GM12891 (cell line): ENCODE measurements at regions not wholly inside any gene's neighbourhood (a gene's known extent, or its start where the extent isn't known, plus 50 kb on each side); places are given as distances from the start of the nearest gene placed in this dataset.

Experiments used
- DNase-seq: peaks from one replicate; pipeline ENCODE4 v3.0.0; 2011; ENCODE audit warnings: low spot score; ENCODE audit not compliant: insufficient read length
- FAIRE-seq: peaks from 2 replicates; lab custom pipeline; 2011; peaks lifted over from hg19 to GRCh38; lab: Jason Lieb, UNC
- PAX5 ChIP-seq: IDR thresholded peaks from 2 replicates; pipeline ENCODE4 v1.6.1; 2011; ENCODE audit warnings: low read length, moderate library complexity, mild to moderate bottlenecking; ENCODE audit not compliant: insufficient read depth, severe bottlenecking
- POLR2A ChIP-seq: IDR thresholded peaks from 2 replicates; pipeline ENCODE4 v1.6.1; 2011; ENCODE audit warnings: low read depth, low read length, control low read depth
- POLR2AphosphoS5 ChIP-seq: IDR thresholded peaks from 2 replicates; pipeline ENCODE4 v1.6.1; 2011; ENCODE audit warnings: low read depth, low read length, control low read depth
- POU2F2 ChIP-seq: IDR thresholded peaks from 2 replicates; pipeline ENCODE4 v1.6.1; 2011; ENCODE audit warnings: low read depth, mild to moderate bottlenecking, control low read depth, low read length, moderate library complexity
- SPI1 ChIP-seq: IDR thresholded peaks from 2 replicates; pipeline ENCODE4 v1.6.1; 2011; ENCODE audit warnings: low read depth, low read length, control low read depth
- TAF1 ChIP-seq: IDR thresholded peaks from 2 replicates; pipeline ENCODE4 v1.6.1; 2011; ENCODE audit warnings: low read depth, low read length, control low read depth

- DNase-seq (no peak), FAIRE-seq (no peak)
- no peak for TF ChIP-seq POLR2A
- TF ChIP-seq PAX5, result no peak
- no peak for TF ChIP-seq POLR2AphosphoS5
- TF ChIP-seq TAF1, result no peak
- TF ChIP-seq POU2F2, result no peak
- no peak for TF ChIP-seq SPI1
Observed at GRCh38 chrX:97847885-97848679, 964.4 kb downstream of the RPA4 start.

GRCh38 chrX:97849951-97850350 lies 966.2 kb downstream of the RPA4 start:
- TF ChIP-seq TAF1 (no peak), POLR2A (no peak), POU2F2 (no peak), PAX5 (no peak), SPI1 (no peak), POLR2AphosphoS5 (no peak)
- no peak for FAIRE-seq

GRCh38 chrX:97850911-97851310 lies 967.2 kb downstream of the RPA4 start:
- DNase-seq (no peak), FAIRE-seq (no peak)
- TF ChIP-seq TAF1 (no peak), POLR2AphosphoS5 (no peak), SPI1 (no peak), PAX5 (no peak), POU2F2 (no peak), POLR2A (no peak)

More at GRCh38 chrX:97849951-97850350, 966.2 kb downstream of the RPA4 start:
- DNase-seq, result no peak

GRCh38 chrX:97854086-97854485 lies 970.4 kb downstream of the RPA4 start:
- no peak for FAIRE-seq
- DNase-seq, result no peak
- TF ChIP-seq POLR2A (no peak), POLR2AphosphoS5 (no peak), SPI1 (no peak), POU2F2 (no peak), TAF1 (no peak), PAX5 (no peak)

GRCh38 chrX:97858592-97858991 lies 974.9 kb downstream of the RPA4 start:
- TF ChIP-seq PAX5, result no peak
- TF ChIP-seq POU2F2, result no peak
- FAIRE-seq (no peak), DNase-seq (no peak)

GRCh38 chrX:97860226-97860625 lies 976.5 kb downstream of the RPA4 start:
- no peak for FAIRE-seq
- no peak for DNase-seq
- TF ChIP-seq POLR2A, result no peak
- TF ChIP-seq POU2F2, result no peak
- TF ChIP-seq PAX5, result no peak
- TF ChIP-seq POLR2AphosphoS5, result no peak
- TF ChIP-seq SPI1, result no peak
- TF ChIP-seq TAF1, result no peak

- no peak for DNase-seq
- TF ChIP-seq SPI1 (no peak), POLR2AphosphoS5 (no peak), TAF1 (no peak), POLR2A (no peak), POU2F2 (no peak), PAX5 (no peak)
- FAIRE-seq, result no peak
Observed at GRCh38 chrX:97863261-97863660, 979.6 kb downstream of the RPA4 start.

- FAIRE-seq (no peak), DNase-seq (no peak)
- TF ChIP-seq POLR2A (no peak), POU2F2 (no peak), SPI1 (no peak), TAF1 (no peak), POLR2AphosphoS5 (no peak), PAX5 (no peak)
Observed at GRCh38 chrX:97867266-97867665, 983.6 kb downstream of the RPA4 start.

- FAIRE-seq (no peak), DNase-seq (no peak)
- TF ChIP-seq PAX5 (no peak), SPI1 (no peak)
Observed at GRCh38 chrX:97876697-97877407, 993.1 kb downstream of the RPA4 start.

- FAIRE-seq (no peak), DNase-seq (no peak)
- TF ChIP-seq POU2F2, result no peak
- no peak for TF ChIP-seq TAF1
- no peak for TF ChIP-seq POLR2A
- TF ChIP-seq PAX5, result no peak
- TF ChIP-seq POLR2AphosphoS5, result no peak
- TF ChIP-seq SPI1, result no peak
Observed at GRCh38 chrX:97882306-97882705, 998.6 kb downstream of the RPA4 start.
